ENCODE measurements at regions not wholly inside any gene's neighbourhood (a gene's known extent, or its start where the extent isn't known, plus 50 kb on each side); places are given as distances from the start of the nearest gene placed in this dataset.
"Not testable (repeated sequence)": the region's sequence is repeated elsewhere in the genome, so short reads cannot be mapped to it uniquely, and the experiment has no call there.

- DNase-seq: no peak
Measured at GRCh38 chr5:167061695-167062094, 1229.8 kb upstream of the WWC1 start.

- no peak for DNase-seq
Measured at GRCh38 chr5:167063116-167063515, 1228.3 kb upstream of the WWC1 start.

- no peak for DNase-seq
Measured at GRCh38 chr5:167063788-167064187, 1227.7 kb upstream of the WWC1 start.

GRCh38 chr5:167064198-167064776, 1227.2 kb upstream of the WWC1 start:
- DNase-seq: no peak

- no peak for DNase-seq
Measured at GRCh38 chr5:167065794-167066193, 1225.7 kb upstream of the WWC1 start.

- no peak for DNase-seq
Measured at GRCh38 chr5:167071981-167072610, 1219.3 kb upstream of the WWC1 start.

- DNase-seq: no peak
Measured at GRCh38 chr5:167081561-167081960, 1209.9 kb upstream of the WWC1 start.

- no peak for DNase-seq
Measured at GRCh38 chr5:167096816-167097215, 1194.6 kb upstream of the WWC1 start.

- no peak for DNase-seq
Measured at GRCh38 chr5:167104351-167104750, 1187.1 kb upstream of the WWC1 start.

GRCh38 chr5:167105941-167106340, 1185.5 kb upstream of the WWC1 start:
- no peak for DNase-seq

- DNase-seq: no peak
Measured at GRCh38 chr5:167107684-167108083, 1183.8 kb upstream of the WWC1 start.

GRCh38 chr5:167108266-167108665, 1183.2 kb upstream of the WWC1 start:
- not testable (repeated sequence) for DNase-seq

- no peak for DNase-seq
Measured at GRCh38 chr5:167112556-167112955, 1178.9 kb upstream of the WWC1 start.

GRCh38 chr5:167122267-167122666, 1169.2 kb upstream of the WWC1 start:
- no peak for DNase-seq

- DNase-seq: no peak
Measured at GRCh38 chr5:167123126-167123525, 1168.3 kb upstream of the WWC1 start.

- DNase-seq: no peak
Measured at GRCh38 chr5:167128581-167128980, 1162.9 kb upstream of the WWC1 start.

- DNase-seq: no peak
Measured at GRCh38 chr5:167140548-167141291, 1150.7 kb upstream of the WWC1 start.

- DNase-seq: no peak
Measured at GRCh38 chr5:167143716-167144115, 1147.7 kb upstream of the WWC1 start.

- DNase-seq: no peak
Measured at GRCh38 chr5:167145841-167146240, 1145.6 kb upstream of the WWC1 start.

GRCh38 chr5:167147879-167148278, 1143.6 kb upstream of the WWC1 start:
- DNase-seq: no peak

- DNase-seq: no peak
Measured at GRCh38 chr5:167150661-167151060, 1140.8 kb upstream of the WWC1 start.

- no peak for DNase-seq
Measured at GRCh38 chr5:167152561-167152960, 1138.9 kb upstream of the WWC1 start.

GRCh38 chr5:167155387-167156005, 1135.9 kb upstream of the WWC1 start:
- no peak for DNase-seq

- DNase-seq: no peak
Measured at GRCh38 chr5:167156446-167156845, 1135.0 kb upstream of the WWC1 start.
